Transverse colon (tissue), 4 donors: ENCODE measurements at regions not wholly inside any gene's neighbourhood (a gene's known extent, or its start where the extent isn't known, plus 50 kb on each side); places are given as distances from the start of the nearest gene placed in this dataset.

Source experiments
- DNase-seq: peaks from one replicate; pipeline ENCODE4 v3.0.0-alpha.2; 2019
- H3K27ac ChIP-seq, 4 donors: fragments of 200-600 bp; sonication (generic); 2 replicates each; pipeline ENCODE4 v1.5.1; 2016 to 2018; ENCODE audit warnings: inconsistent platforms in 4 of 4
- H3K27me3 ChIP-seq: fragments of 200-600 bp; sonication (generic); 2 replicates; pipeline ENCODE4 v1.5.1; 2017; ENCODE audit warnings: inconsistent platforms
- H3K36me3 ChIP-seq, 4 donors: fragments of 200-600 bp; sonication (generic); 2 replicates each; pipeline ENCODE4 v1.5.1; 2017 to 2019; ENCODE audit warnings: inconsistent platforms in 4 of 4
- H3K4me1 ChIP-seq, 4 donors: fragments of 200-600 bp; sonication (generic); 2 replicates each; pipeline ENCODE4 v1.5.1; 2017 to 2020; ENCODE audit warnings: inconsistent platforms in 4 of 4
- H3K4me3 ChIP-seq, 4 donors: fragments of 200-600 bp; sonication (generic); 1 replicate in 1 of 4; 2 replicates in 3 of 4; pipeline versions ENCODE4 v1.5.1 to v1.6.1; 2017 to 2019; ENCODE audit warnings: inconsistent platforms in 4 of 4
- H3K9me3 ChIP-seq, 2 donors: fragments of 200-600 bp; sonication (generic); 2 replicates each; pipeline ENCODE4 v1.5.1; 2017 to 2019; ENCODE audit warnings: inconsistent platforms in 2 of 2
- CTCF ChIP-seq, 5 experiments: fragments of 200-600 bp in 3 of 5; fragments of 450-650 bp in 2 of 5; sonication (generic) in 3 of 5; IDR thresholded peaks; 1 replicate in 2 of 5; 2 replicates in 3 of 5; pipeline ENCODE4 v1.5.1; 2016 to 2017; ENCODE audit warnings: antibody characterized with exemption in 5 of 5, inconsistent platforms in 3 of 5, mild to moderate bottlenecking in 2 of 5, moderate library complexity in 1 of 5
- EP300 ChIP-seq: sonication (generic); formaldehyde crosslinking; IDR thresholded peaks from one replicate; pipeline ENCODE4 v1.6.1; 2017; ENCODE audit warnings: antibody characterized with exemption, low read depth
- POLR2A ChIP-seq: fragments of 450-650 bp; IDR thresholded peaks from one replicate; pipeline ENCODE4 v1.6.1; 2016; ENCODE audit warnings: antibody characterized with exemption, mild to moderate bottlenecking, moderate library complexity
- POLR2AphosphoS5 ChIP-seq, 3 donors: sonication (generic); formaldehyde crosslinking; IDR thresholded peaks; one replicate each; pipeline ENCODE4 v1.6.1; 2016; ENCODE audit warnings: antibody characterized with exemption in 3 of 3
- WGBS, 2 donors: methylation state at CpG; one replicate each; pipeline ENCODE4 v1.1.5; 2018; ENCODE audit warnings: low coverage in 1 of 2; 5-methylcytosine and 5-hydroxymethylcytosine counted together
- in situ Hi-C, 4 donors: fragments of 200-750 bp; cut with MboI; loops; one replicate each; pipeline versions ENCODE4 v1.15.0 to v1.15.1; 2017; ENCODE audit warnings: low sequenced_read_pairs in 3 of 4, low pct_ligation_motif_present in 1 of 4, low pct_unique_long_range_greater_than_20kb in 1 of 4
- intact Hi-C: fragments of 100-400 bp; cut with DNase I; formaldehyde crosslinking; loops from one replicate; pipeline ENCODE4 v1.15.1; 2023; ENCODE audit warnings: low total_unique reads

DNA sequence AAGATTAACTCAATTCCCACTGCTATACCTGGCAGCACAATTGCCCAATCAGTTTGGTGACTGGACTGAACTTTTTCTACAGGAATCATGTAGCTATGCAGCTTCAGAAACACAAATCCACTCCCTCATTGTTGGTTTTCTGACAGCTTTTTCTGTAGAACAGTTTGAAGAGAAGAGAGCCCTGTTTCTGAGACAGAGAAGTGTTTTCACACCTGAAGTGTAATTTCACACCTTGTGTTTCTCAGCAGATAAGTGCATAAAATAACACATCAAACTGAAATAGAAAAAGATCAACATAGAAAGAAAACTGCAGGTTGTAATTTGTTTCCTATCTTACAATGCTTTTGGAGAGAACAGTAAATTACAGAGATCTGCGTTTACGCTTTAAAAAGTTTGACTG, 335.6 kb downstream of the SNAPC1 start:
- TF ChIP-seq EP300 (no peak), POLR2A (no peak), CTCF (IDR thresholded peaks at IDR 0.05) (no peak), POLR2AphosphoS5 (IDR thresholded peaks at IDR 0.05) (no peak)
- Histone ChIP-seq H3K4me3 (no peak overlapping the region), H3K4me1 (no peaks in the 10 kb centered on the region), H3K27me3 (no peaks in the 10 kb centered on the region), H3K9me3 (no peaks in the 10 kb centered on the region), H3K27ac (no peak overlapping the region), H3K36me3 (no peaks in the 10 kb centered on the region)
- in situ Hi-C loops, result no loop called here
- intact Hi-C loops, result no loop called here
- 74 to 89% methylated on average over 2 of the region's 2 CpGs for WGBS, 2 donors
- no peak for DNase-seq

- Histone ChIP-seq H3K9me3 (no peaks in the 10 kb centered on the region), H3K36me3 (no peaks in the 10 kb centered on the region), H3K4me1 (no peaks in the 10 kb centered on the region), H3K27ac (no peak overlapping the region), H3K4me3 (no peak overlapping the region), H3K27me3 (no peaks in the 10 kb centered on the region)
- 64 to 69% methylated on average over 3 of the region's 3 CpGs for WGBS, 2 donors
- in situ Hi-C loops (no loop called here), intact Hi-C loops (no loop called here)
- DNase-seq, result no peak
- no peak for TF ChIP-seq POLR2A
- TF ChIP-seq EP300, result no peak
- no peak for TF ChIP-seq CTCF (IDR thresholded peaks at IDR 0.05)
- TF ChIP-seq POLR2AphosphoS5 (IDR thresholded peaks at IDR 0.05), result no peak
Measured at GRCh38 chr14:62098357-62098756, 336.1 kb downstream of the SNAPC1 start.

DNA sequence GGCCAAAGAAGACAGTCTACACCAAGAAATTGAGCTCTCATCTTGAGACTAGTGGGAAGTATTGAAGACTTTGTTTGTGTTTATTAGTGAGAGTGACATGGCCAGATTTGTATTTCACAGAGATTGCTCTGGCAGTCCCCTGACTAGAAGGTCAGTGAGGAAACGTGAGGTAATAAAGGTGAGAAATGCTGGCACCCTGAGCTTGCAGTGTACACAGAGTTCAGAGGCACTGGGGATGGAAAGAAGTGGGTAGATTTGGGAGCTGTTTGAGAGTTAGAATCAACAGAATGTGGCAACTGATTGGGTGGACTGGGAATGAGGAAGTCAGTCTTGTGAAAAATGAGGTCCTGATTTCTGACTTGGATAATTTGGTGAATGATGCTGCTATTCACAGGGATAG, 336.9 kb downstream of the SNAPC1 start:
- in situ Hi-C loops, result no loop called here
- Histone ChIP-seq H3K9me3 (no peaks in the 10 kb centered on the region), H3K27ac (no peak overlapping the region), H3K36me3 (no peaks in the 10 kb centered on the region), H3K4me1 (no peaks in the 10 kb centered on the region), H3K27me3 (no peaks in the 10 kb centered on the region), H3K4me3 (no peak overlapping the region)
- TF ChIP-seq POLR2A (no peak), POLR2AphosphoS5 (IDR thresholded peaks at IDR 0.05) (no peak), EP300 (no peak), CTCF (IDR thresholded peaks at IDR 0.05) (no peak)
- WGBS, 2 donors, result 33 to 50% methylated on average over 1 of the region's 1 CpG
- intact Hi-C loops, result no loop called here
- no peak for DNase-seq

DNA sequence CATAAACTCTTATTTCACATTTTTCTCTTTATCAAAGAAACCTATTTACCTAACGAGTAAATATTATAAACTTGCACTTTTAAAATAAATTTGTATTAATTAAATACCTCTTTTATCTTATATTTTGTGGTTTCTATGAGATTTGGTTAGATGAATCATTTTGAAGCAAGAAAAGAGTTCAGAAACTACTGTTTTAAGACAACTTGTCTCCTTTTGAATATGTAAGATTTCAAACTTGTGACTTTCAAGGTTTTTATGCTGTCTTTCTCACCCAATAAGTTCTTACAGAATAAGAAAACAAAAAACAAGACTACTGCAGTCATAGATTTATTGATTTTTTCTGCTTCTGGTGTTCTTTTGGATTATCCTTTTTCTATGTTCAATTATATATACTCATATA, 339.0 kb downstream of the SNAPC1 start:
- 53 to 70% methylated on average over 1 of the region's 1 CpG for WGBS, 2 donors
- in situ Hi-C loops, result loop anchor here in 2 of 4 donors (25.0 kb wide), 3 partner anchors 214 to 664 kb away; no protein-coding TSS in a partner anchor
- Histone ChIP-seq H3K36me3 (no peaks in the 10 kb centered on the region), H3K4me1 (no peaks in the 10 kb centered on the region), H3K27ac (no peak overlapping the region), H3K27me3 (no peaks in the 10 kb centered on the region), H3K4me3 (no peak overlapping the region), H3K9me3 (no peaks in the 10 kb centered on the region)
- no peak for DNase-seq
- TF ChIP-seq POLR2A (no peak), EP300 (no peak), CTCF (IDR thresholded peaks at IDR 0.05) (no peak), POLR2AphosphoS5 (IDR thresholded peaks at IDR 0.05) (no peak)
- intact Hi-C loops, result no loop called here
